ENCODE measurements at regions not wholly inside any gene's neighbourhood (a gene's known extent, or its start where the extent isn't known, plus 50 kb on each side); places are given as distances from the start of the nearest gene placed in this dataset.

- Histone ChIP-seq H3K27ac (no peak overlapping the region), H3K36me3 (no peaks in the 10 kb centered on the region), H3K9me3 (peaks cover 0 to 23% (median 17%) of the 10 kb centered on the region in 8 donors), H3K4me3 (no peak overlapping the region), H3K4me1 (no peaks in the 10 kb centered on the region), H3K27me3 (replicated peaks in 1 of 7) (peaks cover 0 to 6% (median 0%) of the 10 kb centered on the region in 7 donors)
- 60 to 68% (median 63%) methylated on average over 11 to 12 of the region's 12 CpGs for WGBS, 5 donors
- no peak for DNase-seq
- intact Hi-C loops (cut with DNase I; ENCODE audit: low total_unique reads) = no loop called here
- no peak for TF ChIP-seq CTCF (IDR thresholded peaks at IDR 0.05 in 8 of 11, conservative IDR thresholded peaks at IDR 0.05 in 3 of 11)
Measured at GRCh38 chr2:238657132-238658053, 190.5 kb upstream of the TWIST2 start.

- 90 to 93% (median 91%) methylated on average over 7 of the region's 7 CpGs for WGBS, 5 donors
- peaks cover 0 to 29% (median 20%) of the 10 kb centered on the region in 8 donors for H3K9me3 ChIP-seq
- intact Hi-C loops (cut with DNase I; ENCODE audit: low total_unique reads) = no loop called here
Measured at GRCh38 chr2:238658054-238658407, 189.9 kb upstream of the TWIST2 start.

GRCh38 chr2:238658820-238659219 lies 189.1 kb upstream of the TWIST2 start:
- no peak for DNase-seq
- Histone ChIP-seq H3K4me3 (no peak overlapping the region), H3K9me3 (peaks cover 0 to 36% (median 20%) of the 10 kb centered on the region in 8 donors), H3K27ac (no peak overlapping the region), H3K36me3 (no peaks in the 10 kb centered on the region), H3K27me3 (replicated peaks in 1 of 7) (peaks cover 0 to 10% (median 0%) of the 10 kb centered on the region in 7 donors), H3K4me1 (no peaks in the 10 kb centered on the region)
- no peak for TF ChIP-seq POLR2AphosphoS5 (IDR thresholded peaks at IDR 0.05)
- TF ChIP-seq POLR2A (IDR thresholded peaks at IDR 0.05) = no peak
- no peak for TF ChIP-seq CTCF (IDR thresholded peaks at IDR 0.05 in 8 of 11, conservative IDR thresholded peaks at IDR 0.05 in 3 of 11)
- intact Hi-C loops (cut with DNase I; ENCODE audit: low total_unique reads) = no loop called here
- WGBS, 5 donors = 72 to 87% (median 75%) methylated on average over 3 of the region's 3 CpGs

More at GRCh38 chr2:238658054-238658407, 189.9 kb upstream of the TWIST2 start:
- TF ChIP-seq POLR2A (IDR thresholded peaks at IDR 0.05) (no peak), POLR2AphosphoS5 (IDR thresholded peaks at IDR 0.05) (no peak), CTCF (IDR thresholded peaks at IDR 0.05 in 8 of 11, conservative IDR thresholded peaks at IDR 0.05 in 3 of 11) (no peak)
- DNase-seq = no peak
- no peaks in the 10 kb centered on the region for H3K36me3 ChIP-seq
- H3K27me3 ChIP-seq (replicated peaks in 1 of 7) = peaks cover 0 to 6% (median 0%) of the 10 kb centered on the region in 7 donors
- H3K4me3 ChIP-seq = no peak overlapping the region
- H3K27ac ChIP-seq = no peak overlapping the region
- H3K4me1 ChIP-seq = no peaks in the 10 kb centered on the region

GRCh38 chr2:238659231-238659630 lies 188.7 kb upstream of the TWIST2 start:
- TF ChIP-seq CTCF (IDR thresholded peaks at IDR 0.05 in 8 of 11, conservative IDR thresholded peaks at IDR 0.05 in 3 of 11) (no peak), POLR2A (IDR thresholded peaks at IDR 0.05) (no peak), POLR2AphosphoS5 (IDR thresholded peaks at IDR 0.05) (no peak)
- Histone ChIP-seq H3K27me3 (replicated peaks in 1 of 7) (peaks cover 0 to 14% (median 0%) of the 10 kb centered on the region in 7 donors), H3K4me1 (no peaks in the 10 kb centered on the region), H3K27ac (no peak overlapping the region), H3K36me3 (no peaks in the 10 kb centered on the region), H3K9me3 (peaks cover 0 to 39% (median 22%) of the 10 kb centered on the region in 8 donors), H3K4me3 (no peak overlapping the region)
- WGBS, 5 donors = 84 to 92% (median 87%) methylated on average over 6 of the region's 6 CpGs
- no peak for DNase-seq
- intact Hi-C loops (cut with DNase I; ENCODE audit: low total_unique reads) = no loop called here

All from spleen (tissue), 11 donors.